GM10266 (cell line): ENCODE measurements at regions not wholly inside any gene's neighbourhood (a gene's known extent, or its start where the extent isn't known, plus 50 kb on each side); places are given as distances from the start of the nearest gene placed in this dataset.
"Not testable (repeated sequence)": the region's sequence is repeated elsewhere in the genome, so short reads cannot be mapped to it uniquely, and the experiment has no call there.

Source experiments
- DNase-seq: peaks from one replicate; pipeline ENCODE4 v3.0.0; 2012; ENCODE audit errors: extremely low spot score
- CTCF ChIP-seq: IDR thresholded peaks from 2 replicates; pipeline ENCODE4 v1.5.1; 2012; ENCODE audit warnings: mild to moderate bottlenecking, low read depth; ENCODE audit not compliant: control insufficient read depth, insufficient read depth; ENCODE audit errors: missing control alignments

- no peak for TF ChIP-seq CTCF
- DNase-seq, result no peak
These were observed 70.0 kb upstream of the TLL1 start for GRCh38 chr4:165803005-165803404.

- no peak for DNase-seq
- TF ChIP-seq CTCF, result no peak
These were observed 67.6 kb upstream of the TLL1 start for GRCh38 chr4:165805406-165805805.

GRCh38 chr4:165806613-165807012 is 66.4 kb upstream of the TLL1 start:
- no peak for TF ChIP-seq CTCF
- no peak for DNase-seq

GRCh38 chr4:165810726-165811125 is 62.3 kb upstream of the TLL1 start:
- no peak for DNase-seq
- no peak for TF ChIP-seq CTCF

- no peak for TF ChIP-seq CTCF
- no peak for DNase-seq
These were observed 59.4 kb upstream of the TLL1 start for GRCh38 chr4:165813606-165814005.

GRCh38 chr4:165814256-165815020 is 58.6 kb upstream of the TLL1 start:
- no peak for TF ChIP-seq CTCF
- no peak for DNase-seq

- not testable (repeated sequence) for DNase-seq
These were observed 53.9 kb upstream of the TLL1 start for GRCh38 chr4:165819126-165819525.
